ENCODE measurements at regions not wholly inside any gene's neighbourhood (a gene's known extent, or its start where the extent isn't known, plus 50 kb on each side); places are given as distances from the start of the nearest gene placed in this dataset.

DNA sequence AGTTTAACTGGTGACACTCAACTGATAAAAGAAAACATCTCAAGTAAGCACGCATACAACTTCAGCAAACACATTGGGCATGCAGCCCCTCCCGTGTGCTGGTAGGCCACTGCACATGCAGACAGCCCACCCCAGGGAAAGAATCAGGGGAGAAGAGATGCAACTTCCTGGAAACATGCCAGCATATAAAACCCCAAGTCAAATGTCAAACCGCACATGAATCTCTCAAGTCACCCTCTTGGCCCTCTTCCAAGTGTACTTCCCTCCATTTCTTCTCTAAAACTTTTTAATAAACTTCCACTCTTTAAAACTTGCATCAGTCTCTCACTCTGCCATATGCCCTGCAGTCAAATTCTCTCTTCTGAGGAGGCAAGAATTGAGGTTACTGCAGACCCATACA, 732.7 kb downstream of the SEMA5A start:
- Histone ChIP-seq H3K27me3 (ENCODE audit: insufficient read depth) (no peaks in the 10 kb centered on the region), H3F3A (replicated peaks; ENCODE audit: insufficient read depth) (no peaks in the 10 kb centered on the region), H3K27ac (ENCODE audit: low read depth in 2 of 2, low read length in 1 of 2) (no peak overlapping the region), H2AFZ (ENCODE audit: low read depth) (no peak overlapping the region), H3K4me1 (ENCODE audit: control insufficient read depth in 1 of 2, insufficient read depth in 2 of 2, low read depth in 1 of 2, low read length in 1 of 2) (no peaks in the 10 kb centered on the region), H3K9ac (no peak overlapping the region), H3K36me3 (replicated peaks in 1 of 2; ENCODE audit: control insufficient read depth in 1 of 2, insufficient read depth in 2 of 2, low read length in 1 of 2) (no peaks in the 10 kb centered on the region), H3K9me3 (no peaks in the 10 kb centered on the region), H3K79me2 (ENCODE audit: insufficient read depth) (no peaks in the 10 kb centered on the region), H4K20me1 (ENCODE audit: insufficient read depth) (no peaks in the 10 kb centered on the region), H3K4me3 (ENCODE audit: low read depth in 2 of 2, low read length in 1 of 2) (no peak overlapping the region), H3K4me2 (no peak overlapping the region), H3K9me2 (no peaks in the 10 kb centered on the region)
- DNase-seq = no peak
- ChIA-PET CTCF (no interaction called here), POLR2A (no interaction called here)
- 40% methylated on average over 3 of the region's 3 CpGs for WGBS (ENCODE audit: low lambda C conversion rate)
- no peak for TF ChIP-seq TEAD4 (IDR thresholded peaks at IDR 0.05; ENCODE audit: borderline replicate concordance, insufficient read depth)
- TF ChIP-seq, protein P1, sequence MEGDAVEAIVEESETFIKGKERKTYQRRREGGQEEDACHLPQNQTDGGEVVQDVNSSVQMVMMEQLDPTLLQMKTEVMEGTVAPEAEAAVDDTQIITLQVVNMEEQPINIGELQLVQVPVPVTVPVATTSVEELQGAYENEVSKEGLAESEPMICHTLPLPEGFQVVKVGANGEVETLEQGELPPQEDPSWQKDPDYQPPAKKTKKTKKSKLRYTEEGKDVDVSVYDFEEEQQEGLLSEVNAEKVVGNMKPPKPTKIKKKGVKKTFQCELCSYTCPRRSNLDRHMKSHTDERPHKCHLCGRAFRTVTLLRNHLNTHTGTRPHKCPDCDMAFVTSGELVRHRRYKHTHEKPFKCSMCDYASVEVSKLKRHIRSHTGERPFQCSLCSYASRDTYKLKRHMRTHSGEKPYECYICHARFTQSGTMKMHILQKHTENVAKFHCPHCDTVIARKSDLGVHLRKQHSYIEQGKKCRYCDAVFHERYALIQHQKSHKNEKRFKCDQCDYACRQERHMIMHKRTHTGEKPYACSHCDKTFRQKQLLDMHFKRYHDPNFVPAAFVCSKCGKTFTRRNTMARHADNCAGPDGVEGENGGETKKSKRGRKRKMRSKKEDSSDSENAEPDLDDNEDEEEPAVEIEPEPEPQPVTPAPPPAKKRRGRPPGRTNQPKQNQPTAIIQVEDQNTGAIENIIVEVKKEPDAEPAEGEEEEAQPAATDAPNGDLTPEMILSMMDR (IDR thresholded peaks at IDR 0.05) = no peak
- no peak for TF ChIP-seq EP300 (IDR thresholded peaks at IDR 0.05; ENCODE audit: borderline replicate concordance in 1 of 2, low read depth in 1 of 2, low read length in 1 of 2)
- TF ChIP-seq GABPA (IDR thresholded peaks at IDR 0.05; ENCODE audit: low read depth) = no peak
- TF ChIP-seq ELF1 (IDR thresholded peaks at IDR 0.05) = no peak
- TF ChIP-seq, protein P2, sequence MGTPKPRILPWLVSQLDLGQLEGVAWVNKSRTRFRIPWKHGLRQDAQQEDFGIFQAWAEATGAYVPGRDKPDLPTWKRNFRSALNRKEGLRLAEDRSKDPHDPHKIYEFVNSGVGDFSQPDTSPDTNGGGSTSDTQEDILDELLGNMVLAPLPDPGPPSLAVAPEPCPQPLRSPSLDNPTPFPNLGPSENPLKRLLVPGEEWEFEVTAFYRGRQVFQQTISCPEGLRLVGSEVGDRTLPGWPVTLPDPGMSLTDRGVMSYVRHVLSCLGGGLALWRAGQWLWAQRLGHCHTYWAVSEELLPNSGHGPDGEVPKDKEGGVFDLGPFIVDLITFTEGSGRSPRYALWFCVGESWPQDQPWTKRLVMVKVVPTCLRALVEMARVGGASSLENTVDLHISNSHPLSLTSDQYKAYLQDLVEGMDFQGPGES (IDR thresholded peaks at IDR 0.05; ENCODE audit: low read depth, low read length) = no peak
- TF ChIP-seq RAD21 (IDR thresholded peaks at IDR 0.05; ENCODE audit: low read length) = no peak
- no peak for TF ChIP-seq CHD2 (IDR thresholded peaks at IDR 0.05; ENCODE audit: low read length, partially characterized antibody)

DNA sequence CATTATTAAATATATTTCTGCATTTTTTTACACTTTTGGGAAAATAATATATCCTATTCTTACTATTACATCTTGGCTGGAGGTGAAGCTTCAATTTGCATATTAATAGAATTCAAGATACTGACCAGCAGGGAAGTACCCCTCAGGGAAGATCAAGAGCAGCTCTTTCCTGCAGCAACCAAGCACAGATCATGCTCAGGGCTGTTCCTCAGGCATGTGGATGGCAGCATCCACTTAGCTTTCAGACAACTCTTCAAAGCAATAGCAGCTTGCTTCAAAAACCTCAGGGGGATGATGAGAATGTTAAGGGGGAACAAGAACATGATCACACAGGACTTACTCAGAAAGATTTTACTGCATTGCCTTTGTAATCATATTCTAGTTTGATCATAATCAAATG, 731.8 kb downstream of the SEMA5A start:
- H4K20me1 ChIP-seq (ENCODE audit: insufficient read depth) = no peaks in the 10 kb centered on the region
- no peak for DNase-seq
- H3F3A ChIP-seq (replicated peaks; ENCODE audit: insufficient read depth) = no peaks in the 10 kb centered on the region
- ChIA-PET CTCF (no interaction called here), POLR2A (no interaction called here)
- no peak overlapping the region for H3K9ac ChIP-seq
- no peaks in the 10 kb centered on the region for H3K36me3 ChIP-seq (replicated peaks in 1 of 2; ENCODE audit: control insufficient read depth in 1 of 2, insufficient read depth in 2 of 2, low read length in 1 of 2)
- H3K4me3 ChIP-seq (ENCODE audit: low read depth in 2 of 2, low read length in 1 of 2) = no peak overlapping the region
- H2AFZ ChIP-seq (ENCODE audit: low read depth) = no peak overlapping the region
- H3K27me3 ChIP-seq (ENCODE audit: insufficient read depth) = no peaks in the 10 kb centered on the region
- no peaks in the 10 kb centered on the region for H3K9me2 ChIP-seq
- no peak overlapping the region for H3K4me2 ChIP-seq
- H3K9me3 ChIP-seq = no peaks in the 10 kb centered on the region
- no peaks in the 10 kb centered on the region for H3K79me2 ChIP-seq (ENCODE audit: insufficient read depth)
- TF ChIP-seq, protein P3, sequence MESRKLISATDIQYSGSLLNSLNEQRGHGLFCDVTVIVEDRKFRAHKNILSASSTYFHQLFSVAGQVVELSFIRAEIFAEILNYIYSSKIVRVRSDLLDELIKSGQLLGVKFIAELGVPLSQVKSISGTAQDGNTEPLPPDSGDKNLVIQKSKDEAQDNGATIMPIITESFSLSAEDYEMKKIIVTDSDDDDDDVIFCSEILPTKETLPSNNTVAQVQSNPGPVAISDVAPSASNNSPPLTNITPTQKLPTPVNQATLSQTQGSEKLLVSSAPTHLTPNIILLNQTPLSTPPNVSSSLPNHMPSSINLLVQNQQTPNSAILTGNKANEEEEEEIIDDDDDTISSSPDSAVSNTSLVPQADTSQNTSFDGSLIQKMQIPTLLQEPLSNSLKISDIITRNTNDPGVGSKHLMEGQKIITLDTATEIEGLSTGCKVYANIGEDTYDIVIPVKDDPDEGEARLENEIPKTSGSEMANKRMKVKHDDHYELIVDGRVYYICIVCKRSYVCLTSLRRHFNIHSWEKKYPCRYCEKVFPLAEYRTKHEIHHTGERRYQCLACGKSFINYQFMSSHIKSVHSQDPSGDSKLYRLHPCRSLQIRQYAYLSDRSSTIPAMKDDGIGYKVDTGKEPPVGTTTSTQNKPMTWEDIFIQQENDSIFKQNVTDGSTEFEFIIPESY (IDR thresholded peaks at IDR 0.05; ENCODE audit: borderline replicate concordance, low read depth) = no peak
- TF ChIP-seq, protein P4, sequence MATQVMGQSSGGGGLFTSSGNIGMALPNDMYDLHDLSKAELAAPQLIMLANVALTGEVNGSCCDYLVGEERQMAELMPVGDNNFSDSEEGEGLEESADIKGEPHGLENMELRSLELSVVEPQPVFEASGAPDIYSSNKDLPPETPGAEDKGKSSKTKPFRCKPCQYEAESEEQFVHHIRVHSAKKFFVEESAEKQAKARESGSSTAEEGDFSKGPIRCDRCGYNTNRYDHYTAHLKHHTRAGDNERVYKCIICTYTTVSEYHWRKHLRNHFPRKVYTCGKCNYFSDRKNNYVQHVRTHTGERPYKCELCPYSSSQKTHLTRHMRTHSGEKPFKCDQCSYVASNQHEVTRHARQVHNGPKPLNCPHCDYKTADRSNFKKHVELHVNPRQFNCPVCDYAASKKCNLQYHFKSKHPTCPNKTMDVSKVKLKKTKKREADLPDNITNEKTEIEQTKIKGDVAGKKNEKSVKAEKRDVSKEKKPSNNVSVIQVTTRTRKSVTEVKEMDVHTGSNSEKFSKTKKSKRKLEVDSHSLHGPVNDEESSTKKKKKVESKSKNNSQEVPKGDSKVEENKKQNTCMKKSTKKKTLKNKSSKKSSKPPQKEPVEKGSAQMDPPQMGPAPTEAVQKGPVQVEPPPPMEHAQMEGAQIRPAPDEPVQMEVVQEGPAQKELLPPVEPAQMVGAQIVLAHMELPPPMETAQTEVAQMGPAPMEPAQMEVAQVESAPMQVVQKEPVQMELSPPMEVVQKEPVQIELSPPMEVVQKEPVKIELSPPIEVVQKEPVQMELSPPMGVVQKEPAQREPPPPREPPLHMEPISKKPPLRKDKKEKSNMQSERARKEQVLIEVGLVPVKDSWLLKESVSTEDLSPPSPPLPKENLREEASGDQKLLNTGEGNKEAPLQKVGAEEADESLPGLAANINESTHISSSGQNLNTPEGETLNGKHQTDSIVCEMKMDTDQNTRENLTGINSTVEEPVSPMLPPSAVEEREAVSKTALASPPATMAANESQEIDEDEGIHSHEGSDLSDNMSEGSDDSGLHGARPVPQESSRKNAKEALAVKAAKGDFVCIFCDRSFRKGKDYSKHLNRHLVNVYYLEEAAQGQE (IDR thresholded peaks at IDR 0.05; ENCODE audit: low read depth, low read length) = no peak
- TF ChIP-seq RCOR1 (IDR thresholded peaks at IDR 0.05; ENCODE audit: low read length) (no peak), ELF1 (IDR thresholded peaks at IDR 0.05) (no peak), EP300 (IDR thresholded peaks at IDR 0.05; ENCODE audit: borderline replicate concordance in 1 of 2, low read depth in 1 of 2, low read length in 1 of 2) (no peak), TEAD4 (IDR thresholded peaks at IDR 0.05; ENCODE audit: borderline replicate concordance, insufficient read depth) (no peak), MXI1 (IDR thresholded peaks at IDR 0.05; ENCODE audit: low read depth, low read length) (no peak)
- H3K27ac ChIP-seq (ENCODE audit: low read depth in 2 of 2, low read length in 1 of 2) = no peak overlapping the region
- H3K4me1 ChIP-seq (ENCODE audit: control insufficient read depth in 1 of 2, insufficient read depth in 2 of 2, low read depth in 1 of 2, low read length in 1 of 2) = no peaks in the 10 kb centered on the region

Measured in SK-N-SH (cell line).